ENCODE measurements at regions not wholly inside any gene's neighbourhood (a gene's known extent, or its start where the extent isn't known, plus 50 kb on each side); places are given as distances from the start of the nearest gene placed in this dataset.

- no peak; the same call in 1 of the 2 replicates for TF ChIP-seq ZNF772 (CRISPR knock-in tag; IDR thresholded peaks at IDR 0.05)
- TF ChIP-seq, protein P1, sequence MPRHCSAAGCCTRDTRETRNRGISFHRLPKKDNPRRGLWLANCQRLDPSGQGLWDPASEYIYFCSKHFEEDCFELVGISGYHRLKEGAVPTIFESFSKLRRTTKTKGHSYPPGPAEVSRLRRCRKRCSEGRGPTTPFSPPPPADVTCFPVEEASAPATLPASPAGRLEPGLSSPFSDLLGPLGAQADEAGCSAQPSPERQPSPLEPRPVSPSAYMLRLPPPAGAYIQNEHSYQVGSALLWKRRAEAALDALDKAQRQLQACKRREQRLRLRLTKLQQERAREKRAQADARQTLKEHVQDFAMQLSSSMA (CRISPR knock-in tag; IDR thresholded peaks at IDR 0.05): no peak
- TF ChIP-seq MAFK (conservative IDR thresholded peaks at IDR 0.05 in 1 of 2, IDR thresholded peaks at IDR 0.05 in 1 of 2; ENCODE audit: low read length in 2 of 2): no peak
- peak; percentile 76; the same call in 1 of the 2 replicates for TF ChIP-seq TEF (CRISPR knock-in tag; IDR thresholded peaks at IDR 0.05)
- peak; percentile 91 for TF ChIP-seq ZBED4 (CRISPR knock-in tag; IDR thresholded peaks at IDR 0.05; ENCODE audit: borderline replicate concordance)
- TF ChIP-seq, protein P2, sequence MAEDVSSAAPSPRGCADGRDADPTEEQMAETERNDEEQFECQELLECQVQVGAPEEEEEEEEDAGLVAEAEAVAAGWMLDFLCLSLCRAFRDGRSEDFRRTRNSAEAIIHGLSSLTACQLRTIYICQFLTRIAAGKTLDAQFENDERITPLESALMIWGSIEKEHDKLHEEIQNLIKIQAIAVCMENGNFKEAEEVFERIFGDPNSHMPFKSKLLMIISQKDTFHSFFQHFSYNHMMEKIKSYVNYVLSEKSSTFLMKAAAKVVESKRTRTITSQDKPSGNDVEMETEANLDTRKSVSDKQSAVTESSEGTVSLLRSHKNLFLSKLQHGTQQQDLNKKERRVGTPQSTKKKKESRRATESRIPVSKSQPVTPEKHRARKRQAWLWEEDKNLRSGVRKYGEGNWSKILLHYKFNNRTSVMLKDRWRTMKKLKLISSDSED (CRISPR knock-in tag; IDR thresholded peaks at IDR 0.05): no peak
- no peak; the same call in 1 of the 2 replicates for TF ChIP-seq KAT7 (CRISPR knock-in tag; IDR thresholded peaks at IDR 0.05; ENCODE audit: borderline replicate concordance)
- TF ChIP-seq AHDC1 (CRISPR knock-in tag; IDR thresholded peaks at IDR 0.05; ENCODE audit: borderline replicate concordance): peak; percentile 95; the same call in 1 of the 2 replicates
- no peak for TF ChIP-seq ZNF451 (CRISPR knock-in tag; IDR thresholded peaks at IDR 0.05)
- no peak for TF ChIP-seq PHF20 (CRISPR knock-in tag; IDR thresholded peaks at IDR 0.05)
These were observed 307.0 kb upstream of the THBS1 start (continued) for GRCh38 chr15:39273717-39274411.
